Gastroesophageal sphincter (tissue), 4 donors: ENCODE measurements at regions not wholly inside any gene's neighbourhood (a gene's known extent, or its start where the extent isn't known, plus 50 kb on each side); places are given as distances from the start of the nearest gene placed in this dataset.

Experiments
- ATAC-seq: fragments of 150-250 bp; one replicate; pipeline ENCODE4 v1.9.1; 2016; ENCODE audit warnings: mild to moderate bottlenecking, moderate library complexity
- H3K27ac ChIP-seq, 4 donors: fragments of 200-600 bp; sonication (generic) in 3 of 4; 1 replicate in 3 of 4; 2 replicates in 1 of 4; pipeline ENCODE4 v1.5.1; 2016 to 2019
- H3K27me3 ChIP-seq: fragments of 200-600 bp; sonication (generic); one replicate; pipeline ENCODE4 v1.5.1; 2019
- H3K36me3 ChIP-seq, 2 donors: fragments of 200-600 bp; sonication (generic); one replicate each; pipeline ENCODE4 v1.5.1; 2019; ENCODE audit warnings: control low read depth in 1 of 2
- H3K4me1 ChIP-seq, 3 donors: fragments of 200-600 bp; sonication (generic); 1 replicate in 2 of 3; 2 replicates in 1 of 3; pipeline ENCODE4 v1.5.1; 2016 to 2019; ENCODE audit warnings: control low read depth in 2 of 3
- H3K4me3 ChIP-seq, 2 donors: fragments of 200-600 bp; sonication (generic); one replicate each; pipeline ENCODE4 v1.5.1; 2019; ENCODE audit warnings: mild to moderate bottlenecking in 1 of 2, moderate library complexity in 1 of 2
- H3K9me3 ChIP-seq, 3 donors: fragments of 200-600 bp; sonication (generic); one replicate each; pipeline ENCODE4 v1.5.1; 2017 to 2019; ENCODE audit warnings: control low read depth in 2 of 3
- CTCF ChIP-seq, 4 experiments: fragments of 200-600 bp in 2 of 4; fragments of 450-650 bp in 2 of 4; sonication (generic) in 1 of 4; IDR thresholded peaks; one replicate each; pipeline ENCODE4 v1.5.1; 2017 to 2019; ENCODE audit warnings: antibody characterized with exemption in 4 of 4, mild to moderate bottlenecking in 2 of 4, moderate library complexity in 2 of 4
- EP300 ChIP-seq: sonication (generic); formaldehyde crosslinking; IDR thresholded peaks from one replicate; pipeline ENCODE4 v1.6.1; 2017; ENCODE audit warnings: antibody characterized with exemption, mild to moderate bottlenecking
- POLR2A ChIP-seq, 2 donors: fragments of 450-650 bp; IDR thresholded peaks; one replicate each; pipeline ENCODE4 v1.6.1; 2017; ENCODE audit warnings: antibody characterized with exemption in 2 of 2, mild to moderate bottlenecking in 2 of 2, moderate library complexity in 1 of 2
- POLR2AphosphoS5 ChIP-seq: sonication (generic); formaldehyde crosslinking; IDR thresholded peaks from one replicate; pipeline ENCODE4 v1.6.1; 2017; ENCODE audit warnings: antibody characterized with exemption
- WGBS, 2 donors: methylation state at CpG; one replicate each; pipeline ENCODE4 v1.1.5; 2018; ENCODE audit warnings: low coverage in 1 of 2; 5-methylcytosine and 5-hydroxymethylcytosine counted together

GRCh38 chr9:108727580-108728111 lies 128.1 kb downstream of the ACTL7B start:
- H3K36me3 ChIP-seq = no peaks in the 10 kb centered on the region
- H3K9me3 ChIP-seq = peaks cover 0 to 14% (median 0%) of the 10 kb centered on the region in 3 donors
- H3K4me3 ChIP-seq = no peak overlapping the region
- ATAC-seq = peak; percentile 34
- H3K27ac ChIP-seq = no peak overlapping the region
- H3K4me1 ChIP-seq = no peaks in the 10 kb centered on the region
- H3K27me3 ChIP-seq = no peaks in the 10 kb centered on the region
- TF ChIP-seq POLR2A (IDR thresholded peaks at IDR 0.05) (no peak), POLR2AphosphoS5 (no peak), EP300 (no peak), CTCF (IDR thresholded peaks at IDR 0.05) (no peak)
- WGBS, 2 donors = 17 to 100% methylated on average over 1 of the region's 2 CpGs

- no peak overlapping the region for H3K27ac ChIP-seq
- no peaks in the 10 kb centered on the region for H3K4me1 ChIP-seq
- H3K36me3 ChIP-seq = no peaks in the 10 kb centered on the region
- no peak for ATAC-seq
- no peaks in the 10 kb centered on the region for H3K9me3 ChIP-seq
- WGBS, 2 donors = 40 to 72% methylated on average over 1 to 5 of the region's 5 CpGs
- TF ChIP-seq EP300 (no peak), CTCF (IDR thresholded peaks at IDR 0.05) (no peak), POLR2A (IDR thresholded peaks at IDR 0.05) (no peak), POLR2AphosphoS5 (no peak)
- H3K27me3 ChIP-seq = no peaks in the 10 kb centered on the region
- no peak overlapping the region for H3K4me3 ChIP-seq
Measured at GRCh38 chr9:108724652-108725051, 131.1 kb downstream of the ACTL7B start.

GRCh38 chr9:108724122-108724521 lies 131.7 kb downstream of the ACTL7B start:
- no peaks in the 10 kb centered on the region for H3K4me1 ChIP-seq
- no peak overlapping the region for H3K27ac ChIP-seq
- no peak for TF ChIP-seq POLR2A (IDR thresholded peaks at IDR 0.05)
- TF ChIP-seq CTCF (IDR thresholded peaks at IDR 0.05) = no peak
- no peak for TF ChIP-seq POLR2AphosphoS5
- TF ChIP-seq EP300 = no peak
- H3K4me3 ChIP-seq = no peak overlapping the region
- no peak for ATAC-seq
- H3K9me3 ChIP-seq = no peaks in the 10 kb centered on the region
- no peaks in the 10 kb centered on the region for H3K36me3 ChIP-seq
- H3K27me3 ChIP-seq = no peaks in the 10 kb centered on the region
- WGBS, 2 donors = 85 to 86% methylated on average over 3 to 4 of the region's 4 CpGs

GRCh38 chr9:108722396-108722795 lies 133.4 kb downstream of the ACTL7B start:
- peaks cover 0 to 8% (median 0%) of the 10 kb centered on the region in 3 donors for H3K9me3 ChIP-seq

More at GRCh38 chr9:108722396-108722795, 133.4 kb downstream of the ACTL7B start:
- 76 to 77% methylated on average over 5 to 7 of the region's 7 CpGs for WGBS, 2 donors
- H3K4me3 ChIP-seq = no peak overlapping the region
- peak; percentile 55 for ATAC-seq
- no peak overlapping the region for H3K27ac ChIP-seq
- no peaks in the 10 kb centered on the region for H3K4me1 ChIP-seq
- H3K36me3 ChIP-seq = no peaks in the 10 kb centered on the region
- TF ChIP-seq CTCF (IDR thresholded peaks at IDR 0.05) (no peak), EP300 (no peak), POLR2AphosphoS5 (no peak), POLR2A (IDR thresholded peaks at IDR 0.05) (no peak)
- no peaks in the 10 kb centered on the region for H3K27me3 ChIP-seq
